22Rv1 (cell line): ENCODE measurements at regions not wholly inside any gene's neighbourhood (a gene's known extent, or its start where the extent isn't known, plus 50 kb on each side); places are given as distances from the start of the nearest gene placed in this dataset.

Experiments
- CTCF ChIP-seq: fragments of 450-650 bp; IDR thresholded peaks from 2 replicates; pipeline ENCODE4 v1.5.1; 2017; ENCODE audit warnings: mild to moderate bottlenecking
- ZFX ChIP-seq: fragments of 450-650 bp; IDR thresholded peaks from 2 replicates; pipeline ENCODE4 v1.6.1; 2017; ENCODE audit warnings: antibody characterized with exemption, borderline replicate concordance

GRCh38 chr6:146938266-146938665 lies 266.0 kb upstream of the STXBP5 start:
- TF ChIP-seq CTCF (no peak), ZFX (no peak)
